AG04449 (cell line): ENCODE measurements at regions not wholly inside any gene's neighbourhood (a gene's known extent, or its start where the extent isn't known, plus 50 kb on each side); places are given as distances from the start of the nearest gene placed in this dataset.
A peak's percentile ranks its signal among the peaks of the same experiment; 100 is the strongest.

Experiments used
- CTCF ChIA-PET: fragments of 350-600 bp; formaldehyde crosslinking; extraction: SDS; loops from one replicate; lab custom pipeline; 2021; ENCODE audit warnings: antibody characterized with exemption; lab: Yijun Ruan, JAX
- POLR2A ChIA-PET: fragments of 400-600, 350-600 bp; formaldehyde crosslinking; extraction: SDS; loops from one replicate; lab custom pipeline; 2020; ENCODE audit warnings: antibody characterized with exemption, inconsistent platforms; lab: Yijun Ruan, JAX
- DNase-seq: peaks from one replicate; pipeline ENCODE4 v3.0.0-alpha.2; 2010; ENCODE audit warnings: low read depth, low spot score
- H3K4me3 ChIP-seq: 2 replicates; pipeline ENCODE4 v1.5.1; 2011; ENCODE audit warnings: low read depth, mild to moderate bottlenecking, control low read depth, low read length
- CTCF ChIP-seq: IDR thresholded peaks from one replicate; pipeline ENCODE4 v1.5.1; 2011; ENCODE audit warnings: mild to moderate bottlenecking, moderate library complexity, low read length, control low read depth, inconsistent platforms; ENCODE audit not compliant: insufficient read depth; ENCODE audit errors: missing control alignments

GRCh38 chr3:194930377-194931204, 244.9 kb downstream of the FAM43A start:
- H3K4me3 ChIP-seq, result no peak overlapping the region
- DNase-seq, result peak; percentile 34
- CTCF ChIA-PET, result interaction anchor here (0.7 to 1.3 kb wide), 2 partner anchors 243 to 248 kb away, joined by 4 to 5 read pairs; no protein-coding TSS in a partner anchor
- no peak for TF ChIP-seq CTCF
- POLR2A ChIA-PET, result interaction anchor here (0.8 to 1.3 kb wide), 2 partner anchors 41 to 245 kb away, joined by 3 to 4 read pairs; partner anchors contain the start of gene FAM43A

- POLR2A ChIA-PET, result interaction anchor here (1.3 kb wide), 1 partner anchor 245 kb away, joined by 4 read pairs; the partner anchor contains the start of gene FAM43A
These were observed 245.7 kb downstream of the FAM43A start for GRCh38 chr3:194931347-194931746.

GRCh38 chr3:194931865-194932264, 246.2 kb downstream of the FAM43A start:
- ChIA-PET POLR2A (no interaction called here), CTCF (no interaction called here)
- no peak overlapping the region for H3K4me3 ChIP-seq
- TF ChIP-seq CTCF, result no peak
- DNase-seq, result no peak

More at GRCh38 chr3:194931347-194931746, 245.7 kb downstream of the FAM43A start:
- no peak for TF ChIP-seq CTCF
- CTCF ChIA-PET, result no interaction called here
- H3K4me3 ChIP-seq, result no peak overlapping the region
- DNase-seq, result no peak

- no peak for DNase-seq
- ChIA-PET CTCF (no interaction called here), POLR2A (no interaction called here)
- H3K4me3 ChIP-seq, result no peak overlapping the region
- no peak for TF ChIP-seq CTCF
These were observed 247.8 kb downstream of the FAM43A start for GRCh38 chr3:194933465-194933864.

GRCh38 chr3:194935061-194935460, 249.4 kb downstream of the FAM43A start:
- ChIA-PET POLR2A (no interaction called here), CTCF (interaction anchor here (1.7 kb wide), 1 partner anchor 21 kb away, joined by 4 read pairs; no protein-coding TSS in a partner anchor)
- no peak for DNase-seq
- H3K4me3 ChIP-seq, result no peak overlapping the region
- TF ChIP-seq CTCF, result no peak

GRCh38 chr3:194935632-194936470, 250.2 kb downstream of the FAM43A start:
- TF ChIP-seq CTCF, result no peak
- H3K4me3 ChIP-seq, result no peak overlapping the region
- DNase-seq, result no peak
- ChIA-PET CTCF (interaction anchor here (1.7 kb wide), 1 partner anchor 20 kb away, joined by 4 read pairs; no protein-coding TSS in a partner anchor), POLR2A (no interaction called here)
